ENCODE measurements at regions not wholly inside any gene's neighbourhood (a gene's known extent, or its start where the extent isn't known, plus 50 kb on each side); places are given as distances from the start of the nearest gene placed in this dataset.

- no peak for TF ChIP-seq EZH2phosphoT487 (IDR thresholded peaks at IDR 0.05; ENCODE audit: borderline replicate concordance, low read length)
- TF ChIP-seq CTCF (IDR thresholded peaks at IDR 0.05; ENCODE audit: low read depth, low read length, poor library complexity, severe bottlenecking) = no peak
Observed at GRCh38 chr5:28850320-28850921, 1812.0 kb upstream of the CDH9 start.
